GM12891 (cell line): ENCODE measurements at regions not wholly inside any gene's neighbourhood (a gene's known extent, or its start where the extent isn't known, plus 50 kb on each side); places are given as distances from the start of the nearest gene placed in this dataset.

Experiments used
- PAX5 ChIP-seq: IDR thresholded peaks from 2 replicates; pipeline ENCODE4 v1.6.1; 2011; ENCODE audit warnings: low read length, moderate library complexity, mild to moderate bottlenecking; ENCODE audit not compliant: insufficient read depth, severe bottlenecking
- POLR2A ChIP-seq: IDR thresholded peaks from 2 replicates; pipeline ENCODE4 v1.6.1; 2011; ENCODE audit warnings: low read depth, low read length, control low read depth
- POLR2AphosphoS5 ChIP-seq: IDR thresholded peaks from 2 replicates; pipeline ENCODE4 v1.6.1; 2011; ENCODE audit warnings: low read depth, low read length, control low read depth
- POU2F2 ChIP-seq: IDR thresholded peaks from 2 replicates; pipeline ENCODE4 v1.6.1; 2011; ENCODE audit warnings: low read depth, mild to moderate bottlenecking, control low read depth, low read length, moderate library complexity
- SPI1 ChIP-seq: IDR thresholded peaks from 2 replicates; pipeline ENCODE4 v1.6.1; 2011; ENCODE audit warnings: low read depth, low read length, control low read depth
- TAF1 ChIP-seq: IDR thresholded peaks from 2 replicates; pipeline ENCODE4 v1.6.1; 2011; ENCODE audit warnings: low read depth, low read length, control low read depth

DNA sequence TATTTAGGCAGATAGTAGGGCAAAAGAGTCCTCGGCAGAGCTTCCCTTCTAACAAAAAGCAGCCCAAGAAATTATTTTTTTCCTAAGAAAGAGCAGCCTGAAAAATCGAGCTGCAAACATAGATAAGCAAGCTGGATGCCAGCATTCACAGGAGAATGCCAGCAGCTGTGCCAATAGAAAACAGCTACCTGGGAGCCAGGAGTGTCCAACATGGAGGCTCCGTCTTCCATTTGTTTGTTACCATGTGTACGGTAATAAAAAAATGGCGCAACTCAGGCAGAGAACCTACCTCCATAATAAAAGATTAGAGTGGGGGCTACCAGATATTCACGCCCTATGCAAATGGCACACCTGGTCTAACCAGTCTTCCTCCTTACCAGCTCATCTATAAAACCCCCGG is 77.6 kb upstream of the IPO5 start:
- no peak for TF ChIP-seq POLR2A
- no peak for TF ChIP-seq TAF1
- TF ChIP-seq POLR2AphosphoS5 = no peak
- no peak for TF ChIP-seq POU2F2
- TF ChIP-seq SPI1 = no peak
- no peak for TF ChIP-seq PAX5
